ENCODE measurements at regions not wholly inside any gene's neighbourhood (a gene's known extent, or its start where the extent isn't known, plus 50 kb on each side); places are given as distances from the start of the nearest gene placed in this dataset.

GRCh38 chr5:96595300-96596090 is 66.7 kb upstream of the CAST start:
- no peaks in the 10 kb centered on the region for H4K20me1 ChIP-seq
- H3K4me3 ChIP-seq, result no peak overlapping the region
- no peak overlapping the region for H3K9ac ChIP-seq
- peaks cover 0 to 26% (median 0%) of the 10 kb centered on the region in 10 experiments; a peak in 5 of 20 replicates for H3K4me1 ChIP-seq
- H3K36me3 ChIP-seq, result no peaks in the 10 kb centered on the region
- H3K27me3 ChIP-seq, result no peaks in the 10 kb centered on the region
- 0 out of 22 replicates have a peak overlapping the region, but pooled peaks of 1 of the 11 experiments have one; percentile 19 for H3K4me2 ChIP-seq
- H3K27ac ChIP-seq, result no peak overlapping the region
- no peak for TF ChIP-seq Cebpa-rat (IDR thresholded peaks at IDR 0.05)
- H3K9me3 ChIP-seq (replicated peaks in 1 of 11), result no peaks in the 10 kb centered on the region

DNA sequence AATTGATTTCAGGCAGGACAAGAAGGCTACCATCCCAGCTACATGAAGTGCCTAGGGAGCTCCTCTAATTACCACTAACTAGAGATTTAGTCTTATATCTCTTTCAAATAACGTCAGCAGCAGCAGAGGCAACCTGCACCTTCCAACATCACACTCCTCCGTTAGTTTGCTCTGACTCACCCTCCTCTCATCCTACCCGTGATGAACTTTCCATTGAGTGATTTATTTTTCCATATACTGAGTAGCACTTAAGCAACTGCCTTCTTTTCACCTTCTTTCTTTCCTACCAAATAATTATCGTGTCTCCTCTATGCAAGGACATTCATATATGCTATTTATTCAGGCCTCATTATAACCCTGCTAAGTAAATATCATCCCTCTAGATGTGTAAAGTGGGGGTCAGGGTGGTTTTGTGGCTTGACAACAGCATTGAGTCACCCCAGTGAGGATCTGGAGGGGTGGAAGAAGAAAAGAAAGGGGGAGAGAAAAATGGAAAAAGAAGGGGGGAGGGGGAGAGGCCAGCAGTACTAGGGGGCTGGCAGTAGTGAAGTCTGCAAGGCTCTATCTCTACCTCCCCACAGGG is 64.6 kb upstream of the CAST start:
- no peaks in the 10 kb centered on the region for H3K27me3 ChIP-seq

DNA sequence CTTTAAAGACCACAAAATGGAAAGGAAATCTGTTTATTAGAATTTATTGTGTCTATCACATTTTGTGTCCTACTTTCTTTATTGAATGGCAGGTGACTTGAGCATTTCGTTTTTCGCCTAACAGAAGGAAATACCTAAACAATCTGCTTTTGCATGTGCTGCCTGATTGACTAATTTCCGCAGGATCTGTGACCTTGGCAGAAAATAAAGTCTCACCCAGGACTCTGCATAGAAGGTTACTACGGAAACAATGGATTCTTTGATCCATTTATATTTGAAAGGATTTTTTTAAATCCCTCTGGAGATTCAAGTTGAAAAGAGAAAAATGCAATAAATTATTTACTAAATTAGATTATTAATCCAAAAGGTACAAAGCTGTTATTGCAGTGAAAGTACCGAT is 61.0 kb upstream of the CAST start:
- no peak for TF ChIP-seq Cebpa-rat (IDR thresholded peaks at IDR 0.05)
- Histone ChIP-seq H3K36me3 (no peaks in the 10 kb centered on the region), H3K4me2 (no peak overlapping the region)

More for the DNA sequence above, 64.6 kb upstream of the CAST start:
- Histone ChIP-seq H4K20me1 (no peaks in the 10 kb centered on the region), H3K36me3 (no peaks in the 10 kb centered on the region), H3K4me2 (no peak overlapping the region), H3K9ac (no peak overlapping the region), H3K9me3 (replicated peaks in 1 of 11) (no peaks in the 10 kb centered on the region), H3K4me3 (no peak overlapping the region), H3K4me1 (peaks cover 0 to 13% (median 0%) of the 10 kb centered on the region in 10 experiments; a peak in 5 of 20 replicates), H3K27ac (no peak overlapping the region)
- TF ChIP-seq Cebpa-rat (IDR thresholded peaks at IDR 0.05), result no peak

GRCh38 chr5:96601715-96602244 is 60.4 kb upstream of the CAST start:
- Histone ChIP-seq H4K20me1 (no peaks in the 10 kb centered on the region), H3K4me1 (peaks cover 0 to 2% (median 0%) of the 10 kb centered on the region in 10 experiments; a peak in 5 of 20 replicates), H3K36me3 (no peaks in the 10 kb centered on the region), H3K27me3 (no peaks in the 10 kb centered on the region), H3K4me3 (no peak overlapping the region), H3K9me3 (replicated peaks in 1 of 11) (no peaks in the 10 kb centered on the region), H3K9ac (no peak overlapping the region), H3K27ac (no peak overlapping the region), H3K4me2 (no peak overlapping the region)
- no peak for TF ChIP-seq Cebpa-rat (IDR thresholded peaks at IDR 0.05)

More for the DNA sequence above, 61.0 kb upstream of the CAST start:
- no peaks in the 10 kb centered on the region for H3K9me3 ChIP-seq (replicated peaks in 1 of 11)
- no peaks in the 10 kb centered on the region for H4K20me1 ChIP-seq
- H3K27me3 ChIP-seq, result no peaks in the 10 kb centered on the region
- H3K27ac ChIP-seq, result no peak overlapping the region
- no peak overlapping the region for H3K4me3 ChIP-seq
- H3K4me1 ChIP-seq, result peaks cover 0 to 8% (median 0%) of the 10 kb centered on the region in 10 experiments; a peak in 5 of 20 replicates
- H3K9ac ChIP-seq, result no peak overlapping the region

DNA sequence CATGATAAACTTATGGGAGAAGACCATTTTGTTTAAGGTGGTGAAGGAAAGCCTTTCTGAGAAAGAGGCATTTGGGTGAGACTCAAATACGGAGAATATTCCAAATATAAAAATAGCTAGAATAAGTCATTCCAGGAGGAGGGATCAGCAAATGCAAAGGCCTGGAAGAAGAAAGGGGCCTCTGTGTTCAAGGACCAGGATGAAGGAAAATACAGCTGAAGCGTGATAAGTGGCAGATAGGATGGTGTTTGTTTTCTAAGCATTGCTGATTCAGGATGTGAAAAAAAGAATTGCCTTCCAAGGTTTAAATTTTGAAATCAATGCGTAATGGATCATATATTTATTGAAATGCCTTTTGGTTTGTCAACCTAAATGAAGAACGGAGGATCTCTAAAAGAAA is 59.4 kb upstream of the CAST start:
- no peaks in the 10 kb centered on the region for H3K4me1 ChIP-seq
- no peaks in the 10 kb centered on the region for H4K20me1 ChIP-seq
- H3K4me2 ChIP-seq, result no peak overlapping the region
- no peaks in the 10 kb centered on the region for H3K27me3 ChIP-seq
- no peak for TF ChIP-seq Cebpa-rat (IDR thresholded peaks at IDR 0.05)
- H3K27ac ChIP-seq, result no peak overlapping the region
- H3K36me3 ChIP-seq, result no peaks in the 10 kb centered on the region
- no peak overlapping the region for H3K9ac ChIP-seq
- no peaks in the 10 kb centered on the region for H3K9me3 ChIP-seq (replicated peaks in 1 of 11)
- no peak overlapping the region for H3K4me3 ChIP-seq

- H3K27ac ChIP-seq, result no peak overlapping the region
- H3K4me1 ChIP-seq, result no peaks in the 10 kb centered on the region
- H3K4me3 ChIP-seq, result no peak overlapping the region
- H4K20me1 ChIP-seq, result no peaks in the 10 kb centered on the region
- H3K9ac ChIP-seq, result no peak overlapping the region
- H3K36me3 ChIP-seq, result no peaks in the 10 kb centered on the region
- no peaks in the 10 kb centered on the region for H3K27me3 ChIP-seq
- peaks cover 0 to 8% (median 0%) of the 10 kb centered on the region in 11 experiments; a peak in 6 of 22 replicates for H3K9me3 ChIP-seq (replicated peaks in 1 of 11)
- H3K4me2 ChIP-seq, result no peak overlapping the region
- no peak for TF ChIP-seq Cebpa-rat (IDR thresholded peaks at IDR 0.05)
Measured at GRCh38 chr5:96605144-96605837, 56.9 kb upstream of the CAST start.

DNA sequence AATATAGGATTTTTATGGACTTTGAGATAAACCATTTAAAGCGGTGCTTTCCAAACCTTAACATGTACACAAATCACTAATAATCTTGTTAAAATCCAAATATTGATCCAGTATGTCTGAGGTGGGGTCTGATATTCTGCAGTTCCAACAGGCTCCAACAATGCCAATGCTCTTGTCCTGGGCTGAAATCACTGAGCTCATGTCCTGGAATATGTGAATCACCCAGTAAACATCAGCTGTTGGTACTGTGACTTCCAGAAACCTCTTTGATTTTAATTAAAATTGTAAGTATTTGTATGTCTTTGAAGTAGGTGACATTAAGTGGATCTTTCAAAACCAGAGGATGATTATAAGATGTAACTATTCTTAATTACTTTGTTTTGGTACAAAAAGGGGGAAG is 52.8 kb upstream of the CAST start:
- Histone ChIP-seq H3K36me3 (no peaks in the 10 kb centered on the region), H3K4me2 (no peak overlapping the region), H4K20me1 (peaks cover 0 to 4% (median 0%) of the 10 kb centered on the region in 11 experiments; a peak in 1 of 22 replicates), H3K9ac (no peak overlapping the region), H3K4me1 (peaks cover 3 to 12% (median 9%) of the 10 kb centered on the region in 10 experiments; a peak in 19 of 20 replicates), H3K27me3 (no peaks in the 10 kb centered on the region), H3K9me3 (replicated peaks in 1 of 11) (peaks cover 0 to 8% (median 0%) of the 10 kb centered on the region in 11 experiments; a peak in 6 of 22 replicates), H3K4me3 (no peak overlapping the region), H3K27ac (no peak overlapping the region)
- no peak for TF ChIP-seq Cebpa-rat (IDR thresholded peaks at IDR 0.05)

GRCh38 chr5:96610747-96611146 is 51.4 kb upstream of the CAST start:
- TF ChIP-seq Cebpa-rat (IDR thresholded peaks at IDR 0.05), result no peak
- Histone ChIP-seq H3K9ac (no peak overlapping the region), H3K27me3 (no peaks in the 10 kb centered on the region), H3K4me1 (peaks cover 7 to 24% (median 19%) of the 10 kb centered on the region in 10 experiments; a peak in 19 of 20 replicates), H3K27ac (no peak overlapping the region), H3K36me3 (no peaks in the 10 kb centered on the region), H3K4me3 (no peak overlapping the region), H3K9me3 (replicated peaks in 1 of 11) (peaks cover 0 to 9% (median 3%) of the 10 kb centered on the region in 11 experiments; a peak in 8 of 22 replicates), H4K20me1 (peaks cover 0 to 5% (median 0%) of the 10 kb centered on the region in 11 experiments; a peak in 1 of 22 replicates), H3K4me2 (no peak overlapping the region)

- Histone ChIP-seq H3K4me1 (peaks cover 7 to 24% (median 19%) of the 10 kb centered on the region in 10 experiments; a peak in 19 of 20 replicates), H3K27ac (no peak overlapping the region), H4K20me1 (peaks cover 0 to 5% (median 0%) of the 10 kb centered on the region in 11 experiments; a peak in 1 of 22 replicates)
Measured at GRCh38 chr5:96611946-96612345, 50.2 kb upstream of the CAST start.

More at GRCh38 chr5:96611946-96612345, 50.2 kb upstream of the CAST start:
- Histone ChIP-seq H3K9me3 (replicated peaks in 1 of 11) (peaks cover 0 to 15% (median 8%) of the 10 kb centered on the region in 11 experiments; a peak in 10 of 22 replicates), H3K36me3 (no peaks in the 10 kb centered on the region), H3K4me3 (no peak overlapping the region), H3K27me3 (no peaks in the 10 kb centered on the region), H3K9ac (no peak overlapping the region), H3K4me2 (no peak overlapping the region)
- no peak for TF ChIP-seq Cebpa-rat (IDR thresholded peaks at IDR 0.05)

All from BLaER1 treated with 17β-estradiol and CSF1 and Interleukin-3, amounts not matched to agents 10 nM and 100 nM (cell line).